Stimulated activated naive CD4-positive, alpha-beta T cell (primary cell): ENCODE measurements at regions not wholly inside any gene's neighbourhood (a gene's known extent, or its start where the extent isn't known, plus 50 kb on each side); places are given as distances from the start of the nearest gene placed in this dataset.
"Not testable (repeated sequence)": the region's sequence is repeated elsewhere in the genome, so short reads cannot be mapped to it uniquely, and the experiment has no call there.

Source experiments
- DNase-seq, 6 experiments: peaks; one replicate each; lab custom pipeline; 2025; lab: John Stamatoyannopoulos, UW

GRCh38 chr10:64320448-64320847 lies 799.2 kb downstream of the REEP3 start:
- DNase-seq: no peak

DNA sequence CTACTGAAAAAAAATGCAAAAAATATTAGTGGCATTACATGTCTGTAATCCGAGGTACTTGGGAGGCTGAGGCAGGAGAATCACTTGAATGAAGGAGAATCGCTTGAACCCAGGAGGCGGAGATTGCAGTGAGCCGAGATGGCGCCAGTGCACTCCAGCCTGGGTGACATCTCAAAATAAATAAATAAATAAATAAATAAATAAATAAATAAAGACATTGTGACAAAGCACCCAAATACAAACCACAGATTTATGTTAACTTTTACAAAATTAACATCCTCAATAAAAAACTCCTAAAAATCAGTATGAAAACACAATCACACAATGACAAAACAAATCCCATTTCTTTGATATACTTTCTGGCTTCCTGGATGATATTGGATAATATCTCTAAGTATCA lies 808.3 kb downstream of the REEP3 start:
- DNase-seq: no peak

DNA sequence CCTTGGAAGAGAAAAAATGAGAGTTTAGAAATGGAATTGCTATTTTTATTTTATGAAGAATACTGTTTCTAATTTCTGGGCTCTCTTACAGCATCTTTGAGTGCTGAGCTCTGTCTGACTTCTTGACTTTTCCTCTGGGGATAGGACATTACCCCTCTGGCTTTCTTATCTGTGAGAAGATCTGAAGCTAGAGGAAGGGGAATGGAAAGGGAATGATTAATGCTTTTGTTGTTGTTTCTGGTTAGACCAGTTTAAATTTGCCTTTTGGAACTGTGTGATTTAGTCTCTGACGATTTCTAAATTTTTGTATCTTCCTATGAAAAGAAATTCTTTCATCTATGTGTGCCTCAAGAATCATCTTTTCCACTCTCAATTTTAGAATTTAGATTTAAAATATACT lies 811.4 kb downstream of the REEP3 start:
- DNase-seq: no peak

GRCh38 chr10:64334084-64334483 lies 812.9 kb downstream of the REEP3 start:
- DNase-seq: no peak

DNA sequence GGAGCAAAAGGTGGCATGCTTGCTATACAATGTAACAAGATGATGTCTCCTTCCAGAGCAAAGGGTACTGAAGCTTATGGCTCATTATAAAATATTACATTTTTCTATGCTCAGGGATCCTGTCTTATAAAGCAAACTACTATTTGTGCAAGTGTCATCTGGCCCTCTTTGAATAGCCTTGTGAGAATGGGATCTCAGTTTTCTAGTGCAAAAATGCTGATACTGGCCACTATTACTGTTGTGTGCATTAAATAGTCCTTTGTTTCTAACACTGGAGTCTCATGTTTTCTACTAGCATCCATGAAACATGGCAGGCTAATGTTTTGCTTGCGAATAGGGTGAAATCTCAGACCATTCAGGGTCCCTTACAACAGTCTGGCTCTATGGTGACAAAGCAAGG lies 823.0 kb downstream of the REEP3 start:
- DNase-seq: no peak

- no peak for DNase-seq
Observed at GRCh38 chr10:64345856-64346255, 824.7 kb downstream of the REEP3 start.

GRCh38 chr10:64346389-64346788 lies 825.2 kb downstream of the REEP3 start:
- DNase-seq: no peak

DNA sequence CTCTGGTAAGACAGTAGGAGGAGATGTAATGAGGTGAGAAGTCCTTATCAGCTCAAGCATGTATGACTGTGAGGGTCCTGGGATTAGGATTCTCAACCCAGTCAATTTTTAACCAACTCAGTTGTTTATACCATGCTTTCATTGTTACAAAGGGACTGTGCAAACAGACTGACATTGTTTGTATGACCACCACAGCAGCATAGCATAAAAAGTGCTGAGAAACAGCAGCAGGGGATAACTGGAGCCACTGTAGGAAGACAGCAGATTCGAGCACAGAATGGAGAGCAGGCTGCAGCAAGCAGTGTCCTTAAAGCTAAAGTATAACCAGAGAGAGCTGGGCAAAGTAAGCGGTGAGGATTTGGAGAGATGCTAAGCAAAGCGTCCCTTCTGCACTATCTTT lies 829.5 kb downstream of the REEP3 start:
- no peak for DNase-seq

DNA sequence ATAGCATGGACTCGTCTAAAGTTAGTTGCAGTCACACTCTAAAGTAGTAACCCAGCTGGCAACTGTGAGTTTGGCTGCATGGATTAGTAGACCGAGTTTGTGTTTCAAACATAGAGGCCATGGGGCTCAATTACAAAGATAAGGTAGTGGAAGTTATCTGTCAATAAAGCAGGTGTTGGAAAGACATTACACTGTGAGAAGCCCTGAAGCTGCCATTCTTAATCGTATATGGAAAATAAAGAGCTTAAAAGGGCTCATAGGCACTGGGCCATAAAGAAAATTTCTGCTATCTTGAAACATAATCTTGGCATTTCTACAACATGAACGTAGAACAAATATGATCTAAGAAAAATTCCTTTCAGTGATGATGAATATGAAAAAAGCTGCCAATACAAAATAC lies 837.7 kb downstream of the REEP3 start:
- DNase-seq: no peak

DNA sequence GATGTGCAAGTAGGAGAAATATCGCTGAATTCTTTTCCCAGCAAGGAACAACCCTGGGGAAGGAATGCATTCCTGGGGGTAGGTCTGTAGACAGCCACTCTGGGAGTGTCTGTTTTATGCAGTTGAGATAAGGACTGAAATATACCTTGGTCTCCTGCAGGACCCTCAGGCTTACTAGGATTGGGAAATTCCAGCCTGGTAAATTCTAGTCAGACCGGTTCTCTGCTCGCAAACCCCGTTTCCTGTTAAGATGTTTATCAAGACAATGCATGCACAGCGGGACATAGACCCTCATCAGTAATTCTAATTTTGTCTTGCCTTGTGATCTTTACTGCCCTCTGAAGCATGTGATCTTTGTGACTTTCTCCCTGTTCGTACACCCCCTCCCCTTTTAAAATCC lies 839.0 kb downstream of the REEP3 start:
- DNase-seq: not testable (repeated sequence)

DNA sequence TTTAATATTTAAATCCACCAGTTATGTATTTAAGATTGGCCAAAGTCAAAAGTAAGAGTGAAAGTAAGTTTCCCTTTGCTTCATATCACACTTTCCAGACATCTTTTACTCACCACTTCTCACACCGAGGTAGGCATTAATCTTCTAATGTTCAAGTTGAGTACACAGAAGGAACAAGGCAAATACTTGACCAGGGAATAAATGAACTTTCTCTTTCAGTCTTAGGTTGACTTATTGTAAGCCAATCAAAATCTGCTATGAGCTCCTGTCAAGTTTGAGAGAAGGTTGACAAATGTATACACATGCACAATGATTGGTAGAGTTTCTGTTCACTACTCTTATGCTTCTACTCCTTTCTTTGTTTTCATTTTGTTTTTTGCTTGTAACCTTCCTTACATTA lies 842.5 kb downstream of the REEP3 start:
- DNase-seq: no peak

DNA sequence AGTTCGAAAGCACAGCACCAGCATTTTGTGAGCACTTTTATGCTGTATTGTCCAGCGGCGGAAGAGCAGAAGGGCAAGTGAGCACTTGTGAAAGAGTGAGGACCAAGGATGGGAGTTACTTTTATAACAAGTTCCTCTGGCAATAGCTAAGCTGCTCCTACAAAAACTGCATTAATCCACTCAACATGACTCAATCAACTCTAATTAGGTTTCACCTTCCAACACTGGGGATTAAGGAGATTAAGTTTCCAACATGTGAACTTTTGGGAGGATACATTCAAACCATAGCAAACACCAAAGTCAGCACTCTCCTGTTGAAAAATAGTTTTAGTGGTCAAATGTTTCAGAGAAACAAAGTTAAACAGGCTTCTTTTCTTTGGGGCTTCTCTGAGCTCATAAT lies 844.5 kb downstream of the REEP3 start:
- DNase-seq: no peak

- DNase-seq: no peak
Observed at GRCh38 chr10:64368298-64368697, 847.1 kb downstream of the REEP3 start.

DNA sequence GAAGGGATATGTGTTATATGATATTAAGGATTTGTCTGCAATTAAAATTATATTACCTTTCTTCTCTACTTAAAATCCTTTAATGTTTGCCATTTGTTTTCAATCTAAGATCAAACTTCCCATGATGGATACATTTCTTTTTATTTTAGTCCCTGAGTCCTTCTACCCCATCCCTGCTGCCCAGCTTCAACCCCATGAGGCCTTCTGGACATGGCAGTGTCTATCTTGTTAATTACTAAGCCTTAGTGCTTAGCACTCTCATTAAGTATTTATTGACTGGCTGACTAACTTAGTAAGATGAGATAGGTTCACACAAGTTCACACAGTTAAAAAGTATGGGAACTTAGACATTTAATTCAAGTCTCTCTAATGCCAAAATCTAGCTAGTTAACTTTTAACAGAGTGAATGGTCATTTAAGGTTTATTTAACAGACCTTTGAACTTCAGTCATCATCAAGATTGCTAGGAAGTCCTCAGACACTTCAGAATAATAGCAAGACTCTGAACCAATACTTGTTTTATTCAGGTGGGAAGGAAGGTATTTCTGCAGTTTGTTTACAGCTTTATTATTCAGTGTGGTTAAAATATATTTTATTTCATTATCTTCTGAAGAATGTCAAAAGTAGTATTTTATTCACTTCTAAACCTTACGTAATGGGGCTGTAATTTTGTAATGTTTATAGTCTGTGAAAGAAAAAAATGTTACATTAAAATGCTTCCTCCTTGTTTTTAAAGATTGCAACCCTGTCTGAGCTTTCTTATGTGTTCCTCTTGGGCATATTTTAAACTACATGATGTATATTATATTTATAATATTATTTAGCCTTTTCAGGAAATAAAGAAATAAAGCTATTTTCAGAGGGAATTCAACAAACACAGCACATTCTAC lies 848.9 kb downstream of the REEP3 start:
- no peak for DNase-seq

GRCh38 chr10:64374346-64374745 lies 853.1 kb downstream of the REEP3 start:
- DNase-seq: no peak

DNA sequence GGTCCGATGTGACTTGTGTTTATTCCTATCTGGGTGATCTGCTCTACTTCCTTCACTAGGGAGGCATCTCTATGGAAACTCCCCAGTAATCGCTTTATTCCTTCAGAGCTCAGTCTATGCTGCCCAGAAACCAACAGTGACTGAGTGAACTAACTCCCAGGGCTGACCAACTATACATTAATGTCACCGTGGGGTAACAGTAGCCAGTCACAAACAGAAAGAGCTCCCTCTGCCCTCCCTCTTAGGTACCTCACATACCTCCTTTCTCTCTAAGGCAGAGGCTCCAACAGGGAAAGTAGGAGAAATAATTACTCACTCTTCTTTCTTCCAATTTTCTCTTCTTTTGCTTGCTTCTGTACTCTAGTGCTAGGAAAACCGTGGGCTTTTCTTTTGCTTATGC lies 855.0 kb downstream of the REEP3 start:
- DNase-seq: no peak

DNA sequence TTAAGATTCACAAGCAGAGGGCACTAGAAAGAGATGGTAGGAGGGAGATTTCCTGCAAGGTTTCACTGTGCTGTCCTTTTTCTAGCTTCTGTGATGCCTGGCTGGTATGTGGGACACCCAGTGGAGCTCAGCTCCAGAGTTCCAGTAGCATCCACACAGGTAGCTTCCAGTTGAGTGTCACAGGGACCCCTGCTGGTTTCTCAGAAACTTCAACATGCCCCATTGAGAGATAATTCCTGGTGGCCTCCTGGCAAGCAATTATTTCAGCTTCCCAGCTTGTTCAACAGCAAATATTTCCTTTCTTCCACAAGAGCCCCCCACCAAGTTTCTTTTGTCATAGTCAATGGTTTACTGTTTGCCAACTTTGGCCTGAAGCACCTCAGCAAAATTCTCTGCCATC lies 858.7 kb downstream of the REEP3 start:
- DNase-seq: no peak

DNA sequence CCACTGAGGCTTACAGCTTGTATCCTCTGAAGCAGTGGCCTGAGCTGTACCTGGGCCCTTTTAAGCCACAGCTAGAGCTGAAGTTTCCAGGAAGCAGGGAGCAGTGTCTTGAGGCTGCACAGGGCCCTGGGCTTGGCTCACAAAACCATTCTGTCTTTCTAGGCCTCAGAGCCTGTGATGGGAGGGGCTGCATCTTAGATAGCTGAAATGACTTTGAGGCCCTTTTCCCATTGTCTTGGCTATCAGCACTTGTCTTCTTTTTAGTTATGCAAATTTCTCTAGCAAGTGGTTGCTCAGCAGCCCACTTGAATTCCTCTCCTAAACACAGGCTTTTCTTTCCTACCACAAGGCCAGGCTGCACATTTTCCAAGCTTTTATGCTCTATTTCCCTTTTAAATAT lies 864.2 kb downstream of the REEP3 start:
- DNase-seq: no peak

DNA sequence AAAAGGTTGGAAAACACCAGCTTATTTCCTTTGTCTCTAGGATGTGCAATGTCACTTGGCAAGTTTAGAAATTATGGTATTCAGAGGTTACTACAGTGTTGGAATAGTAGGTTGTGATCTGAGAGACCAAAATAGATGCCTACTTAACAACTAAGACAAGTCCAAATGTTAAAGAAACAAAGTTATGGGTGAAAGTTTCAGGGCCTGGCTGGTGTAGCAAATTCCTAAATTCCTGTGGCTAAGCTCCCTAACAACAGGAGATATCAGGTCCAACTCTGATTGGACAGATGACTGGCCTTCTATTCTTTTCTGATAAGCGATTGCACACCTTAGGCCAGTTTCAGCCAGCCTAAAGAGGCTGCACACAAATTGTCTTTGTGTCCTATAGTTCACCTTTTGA lies 873.5 kb downstream of the REEP3 start:
- no peak for DNase-seq

DNA sequence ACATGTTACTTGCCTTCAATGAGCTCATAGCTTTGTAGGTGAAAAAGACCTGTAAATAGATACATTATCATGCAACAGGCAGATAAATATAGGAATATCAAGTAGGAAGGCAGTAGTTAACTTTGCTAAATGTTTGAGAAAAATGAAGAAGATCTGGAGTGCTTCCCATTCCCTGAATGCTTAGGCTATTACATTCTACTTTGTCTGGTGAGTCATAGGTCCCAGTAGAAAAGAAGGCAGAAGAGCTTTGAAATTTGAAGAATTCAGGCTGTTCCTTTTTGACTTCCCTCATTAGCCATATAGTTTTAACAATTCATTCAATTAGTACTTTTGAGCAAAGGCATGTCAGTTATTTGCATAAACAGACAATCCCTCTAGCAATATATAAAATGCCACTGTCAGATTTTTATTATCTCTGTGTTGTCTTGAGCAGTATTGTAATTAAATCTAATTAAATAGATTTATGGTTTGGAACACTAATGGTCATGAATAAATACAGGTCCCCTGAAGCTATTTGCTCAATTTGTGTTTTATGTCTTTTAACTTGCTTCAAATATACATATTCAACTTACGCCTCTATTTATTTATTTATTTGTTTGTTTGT lies 875.0 kb downstream of the REEP3 start:
- no peak for DNase-seq

DNA sequence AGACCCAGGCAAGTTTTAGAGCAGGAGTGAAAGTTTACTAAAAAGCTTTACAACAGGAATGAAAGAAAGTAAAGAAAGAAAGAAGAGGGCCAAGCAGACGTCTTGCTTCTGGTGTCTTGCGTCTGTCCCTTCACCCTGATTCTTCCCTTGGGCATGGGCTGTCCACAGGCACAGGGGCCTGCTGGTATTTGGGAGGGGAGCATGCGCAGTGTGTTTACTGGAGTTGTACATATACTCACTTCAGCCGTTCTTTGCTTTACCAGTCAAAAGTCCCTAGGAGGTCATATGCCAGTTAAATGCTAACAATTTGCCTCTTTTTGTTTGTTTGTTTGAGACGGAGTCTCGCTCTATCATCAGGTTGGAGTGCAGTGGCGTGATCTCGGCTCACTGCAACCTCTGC lies 875.9 kb downstream of the REEP3 start:
- DNase-seq: no peak

- no peak for DNase-seq
Observed at GRCh38 chr10:64408391-64409183, 887.4 kb downstream of the REEP3 start.

GRCh38 chr10:64409349-64409748 lies 888.1 kb downstream of the REEP3 start:
- no peak for DNase-seq
